GM19397 (cell line): ENCODE measurements at regions not wholly inside any gene's neighbourhood (a gene's known extent, or its start where the extent isn't known, plus 50 kb on each side); places are given as distances from the start of the nearest gene placed in this dataset.
A peak's percentile ranks its signal among the peaks of the same experiment; 100 is the strongest.
"Not testable (repeated sequence)": the region's sequence is repeated elsewhere in the genome, so short reads cannot be mapped to it uniquely, and the experiment has no call there.

Experiments
- ATAC-seq: cut with Tn5 transposase; IDR thresholded peaks from one replicate; pipeline ENCODE4 v1.9.1; 2021; ENCODE audit warnings: mild to moderate bottlenecking, moderate library complexity; ENCODE audit not compliant: unreplicated experiment

DNA sequence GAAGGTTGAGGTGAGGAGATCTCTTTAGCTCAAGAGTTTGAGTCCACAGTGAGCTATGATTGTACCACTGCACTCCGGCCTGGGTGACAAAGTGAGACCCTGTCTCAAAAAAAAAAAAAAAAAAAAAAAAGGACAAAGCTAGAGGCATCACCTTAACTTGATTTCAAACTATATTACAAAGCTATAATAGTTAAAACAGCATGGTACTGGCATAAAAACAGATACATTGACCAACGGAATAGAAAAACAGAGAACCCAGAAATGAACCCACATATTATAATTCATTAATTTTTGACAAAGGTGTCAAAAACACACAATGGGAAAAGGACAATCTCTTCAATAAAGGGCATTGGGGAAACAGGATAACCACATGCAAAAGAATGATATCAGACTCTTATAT lies 50.8 kb upstream of the MBOAT1 start:
- no peak for ATAC-seq

GRCh38 chr6:20265842-20266241 lies 53.6 kb upstream of the MBOAT1 start:
- ATAC-seq = no peak

- no peak for ATAC-seq
These were observed 54.8 kb upstream of the MBOAT1 start for GRCh38 chr6:20266851-20267608.

GRCh38 chr6:20269181-20269580 lies 56.9 kb upstream of the MBOAT1 start:
- no peak for ATAC-seq

DNA sequence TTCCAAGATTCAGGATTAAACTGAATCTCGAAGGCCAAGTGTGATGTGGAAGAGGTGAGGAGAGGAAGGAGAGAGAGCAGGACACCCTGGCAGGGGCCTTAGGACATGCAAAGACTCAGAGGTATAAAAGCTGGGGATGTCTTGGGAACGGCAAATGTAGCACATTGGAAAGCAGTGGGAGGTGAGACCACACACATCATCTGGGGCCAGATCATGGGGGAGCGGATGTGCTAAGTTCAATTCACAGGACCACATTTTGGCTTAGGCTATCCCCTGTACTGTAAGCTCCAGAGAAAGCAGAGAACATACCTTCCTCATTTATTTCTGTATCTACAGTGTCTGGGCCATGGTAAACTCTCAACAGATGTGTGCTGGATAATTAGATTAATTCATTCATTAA lies 59.5 kb upstream of the MBOAT1 start:
- no peak for ATAC-seq

- ATAC-seq = no peak
These were observed 61.9 kb upstream of the MBOAT1 start for GRCh38 chr6:20274137-20274536.

DNA sequence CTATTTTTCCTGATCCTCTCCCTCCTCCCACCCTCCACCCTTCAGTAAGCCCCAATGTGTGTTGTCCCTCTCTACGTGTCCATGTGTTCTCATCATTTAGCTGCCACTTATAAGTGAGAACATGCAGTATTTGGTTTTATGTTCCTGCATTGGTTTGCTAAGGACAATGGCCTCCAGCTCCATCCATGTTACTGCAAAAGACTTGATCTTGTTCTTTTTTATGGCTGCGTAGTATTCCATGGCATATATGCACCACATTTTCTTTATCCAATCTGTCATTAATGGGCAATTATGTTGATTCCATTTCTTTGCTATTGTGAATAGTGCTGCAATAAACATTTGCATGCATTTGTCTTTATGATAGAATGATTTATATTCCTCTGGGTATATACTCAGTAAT lies 63.6 kb upstream of the MBOAT1 start:
- not testable (repeated sequence) for ATAC-seq

DNA sequence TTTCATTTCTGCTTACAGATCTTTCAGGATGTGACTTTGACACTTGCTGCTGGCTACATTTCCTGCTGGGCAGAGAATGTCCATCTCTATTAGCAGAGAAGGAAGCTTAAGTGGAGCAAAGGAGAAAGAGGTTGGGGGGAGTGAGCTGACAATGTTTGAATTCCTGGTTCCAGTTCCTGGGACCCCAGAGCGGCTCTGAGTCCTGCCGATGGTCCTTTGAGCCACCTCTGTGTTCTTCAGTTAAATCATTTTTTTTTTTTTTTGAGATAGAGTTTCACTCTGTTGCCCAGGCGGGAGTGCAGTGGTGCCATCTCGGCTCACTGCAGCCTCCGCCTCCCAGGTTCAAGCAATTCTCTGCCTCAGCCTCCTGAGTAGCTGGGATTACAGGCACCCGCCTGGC lies 65.5 kb upstream of the MBOAT1 start:
- not testable (repeated sequence) for ATAC-seq

DNA sequence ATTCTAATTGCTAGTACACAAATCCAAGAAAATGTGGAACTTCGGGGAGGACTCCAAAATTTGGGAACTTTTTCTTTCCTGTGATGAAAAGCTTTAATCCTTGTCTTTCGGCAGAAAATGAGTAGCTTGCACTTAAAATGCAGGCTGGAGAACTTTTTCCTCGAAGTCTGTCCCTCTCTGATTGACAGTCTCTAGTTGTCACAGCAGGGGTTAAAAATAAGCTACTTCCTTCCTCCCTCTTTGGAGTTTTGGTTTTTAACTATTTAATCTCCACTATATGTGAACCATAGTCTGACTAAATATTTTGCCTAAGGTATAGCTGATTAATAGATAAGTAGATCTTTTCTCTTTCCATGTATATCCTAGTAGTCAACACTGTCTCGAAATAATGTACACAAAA lies 66.8 kb upstream of the MBOAT1 start:
- no peak for ATAC-seq

GRCh38 chr6:20279608-20280287 lies 67.5 kb upstream of the MBOAT1 start:
- no peak for ATAC-seq

GRCh38 chr6:20280288-20280621 lies 68.0 kb upstream of the MBOAT1 start:
- no peak for ATAC-seq

DNA sequence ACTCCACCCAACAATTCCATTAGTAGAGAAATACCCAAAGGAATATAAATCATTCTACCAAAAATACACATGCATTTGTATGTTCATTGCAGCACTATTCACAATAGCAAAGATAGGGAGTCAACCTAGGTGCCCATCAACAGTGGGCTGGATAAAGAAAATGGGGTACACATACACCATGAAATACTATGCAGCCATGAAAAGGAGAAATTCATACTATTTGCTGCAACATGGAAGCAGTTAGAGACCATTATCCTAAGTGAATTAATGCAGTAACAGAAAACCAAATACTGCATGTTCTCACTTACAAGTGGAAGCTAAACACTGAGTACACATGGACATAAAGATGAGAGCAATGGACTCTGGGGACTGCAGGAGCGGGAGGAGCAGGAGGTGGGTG lies 72.4 kb upstream of the MBOAT1 start:
- ATAC-seq = no peak

GRCh38 chr6:20286968-20287565 lies 74.8 kb upstream of the MBOAT1 start:
- ATAC-seq = no peak

DNA sequence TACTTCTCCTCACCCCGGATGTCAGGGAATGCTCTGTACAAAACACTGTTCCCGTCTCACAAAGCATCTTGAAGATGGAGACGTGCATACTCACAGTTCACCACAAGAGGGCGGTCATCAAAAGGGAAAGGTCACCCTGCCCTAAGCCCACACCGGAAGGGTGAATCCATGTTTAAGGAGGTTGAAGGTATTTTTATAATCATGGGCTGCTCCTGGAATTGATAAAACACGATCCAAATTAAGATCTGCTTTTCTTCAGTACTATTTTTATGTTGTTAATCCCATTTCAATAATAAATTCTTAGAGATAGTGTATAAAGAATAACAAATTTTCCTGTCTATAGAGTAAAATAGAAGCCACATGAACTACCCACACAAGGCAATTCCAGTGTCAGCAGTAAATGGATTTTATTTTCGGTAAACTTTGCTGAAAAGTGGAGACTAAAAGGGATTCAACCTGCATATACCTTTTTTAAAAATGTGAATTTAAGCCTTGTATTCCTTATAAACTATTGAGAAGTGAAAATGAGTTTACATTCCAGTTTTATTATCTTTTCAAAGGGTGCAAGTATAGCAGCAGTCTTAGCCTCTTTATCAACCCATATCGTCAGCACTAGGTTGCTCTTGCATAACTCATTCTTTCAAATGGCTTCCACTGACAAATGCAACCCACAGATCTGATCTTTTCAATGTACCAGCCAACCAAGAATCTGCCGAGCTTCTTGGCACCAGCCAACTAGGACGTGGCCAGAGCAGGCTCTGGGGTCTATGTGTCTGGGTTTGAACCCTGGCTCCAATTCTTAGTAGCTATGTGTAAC lies 79.7 kb upstream of the MBOAT1 start:
- ATAC-seq = peak; percentile 79

DNA sequence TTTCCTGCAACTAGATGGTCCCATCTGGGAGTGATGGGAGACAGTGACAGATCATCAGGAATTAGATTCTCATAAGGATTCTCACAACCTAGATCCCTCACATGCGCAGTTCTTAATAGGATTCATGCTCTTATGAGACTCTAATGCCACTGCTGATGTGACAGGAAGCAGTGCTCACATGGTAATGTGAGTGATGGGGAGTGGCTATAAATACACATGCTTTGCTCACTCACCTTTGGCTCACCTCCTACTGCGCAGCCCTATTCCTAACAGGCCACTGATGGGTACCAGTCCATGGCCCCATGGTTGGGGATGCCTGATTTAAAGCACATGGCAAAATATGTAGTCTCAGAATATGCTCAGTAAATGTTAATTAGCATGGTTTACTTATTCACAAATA lies 80.6 kb upstream of the MBOAT1 start:
- no peak for ATAC-seq

GRCh38 chr6:20301256-20301655 lies 89.0 kb upstream of the MBOAT1 start:
- ATAC-seq = no peak

GRCh38 chr6:20302168-20302567 lies 89.9 kb upstream of the MBOAT1 start:
- no peak for ATAC-seq

GRCh38 chr6:20302702-20303251 lies 90.5 kb upstream of the MBOAT1 start:
- ATAC-seq = no peak

GRCh38 chr6:20306491-20306890 lies 94.2 kb upstream of the MBOAT1 start:
- ATAC-seq = no peak

DNA sequence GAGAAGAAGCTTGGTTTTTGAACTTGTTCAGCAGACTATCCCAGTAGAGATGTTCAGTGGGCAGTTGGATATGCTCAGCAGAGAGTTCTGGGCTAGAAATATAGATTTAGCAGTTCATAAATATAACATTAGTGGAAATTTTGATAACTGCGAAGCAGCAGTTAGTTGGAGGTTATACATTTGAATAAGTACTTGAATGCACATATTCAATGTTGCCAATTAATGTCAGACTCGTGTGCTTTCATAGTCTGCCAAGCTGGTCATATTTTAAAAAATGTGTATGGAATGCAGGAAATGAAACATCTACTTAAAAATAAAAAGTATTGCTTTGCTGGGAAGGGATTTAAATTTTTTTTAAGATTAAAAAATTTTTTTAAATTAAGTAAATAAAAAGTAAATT lies 92.5 kb upstream of the E2F3 start:
- ATAC-seq = no peak

- no peak for ATAC-seq
These were observed 91.5 kb upstream of the E2F3 start for GRCh38 chr6:20310185-20310584.
